Effector CD8-positive, alpha-beta T cell (primary cell): ENCODE measurements at regions not wholly inside any gene's neighbourhood (a gene's known extent, or its start where the extent isn't known, plus 50 kb on each side); places are given as distances from the start of the nearest gene placed in this dataset.
"Not testable (repeated sequence)": the region's sequence is repeated elsewhere in the genome, so short reads cannot be mapped to it uniquely, and the experiment has no call there.

Experiments used
- DNase-seq: peaks from one replicate; lab custom pipeline; 2025; lab: John Stamatoyannopoulos, UW

DNA sequence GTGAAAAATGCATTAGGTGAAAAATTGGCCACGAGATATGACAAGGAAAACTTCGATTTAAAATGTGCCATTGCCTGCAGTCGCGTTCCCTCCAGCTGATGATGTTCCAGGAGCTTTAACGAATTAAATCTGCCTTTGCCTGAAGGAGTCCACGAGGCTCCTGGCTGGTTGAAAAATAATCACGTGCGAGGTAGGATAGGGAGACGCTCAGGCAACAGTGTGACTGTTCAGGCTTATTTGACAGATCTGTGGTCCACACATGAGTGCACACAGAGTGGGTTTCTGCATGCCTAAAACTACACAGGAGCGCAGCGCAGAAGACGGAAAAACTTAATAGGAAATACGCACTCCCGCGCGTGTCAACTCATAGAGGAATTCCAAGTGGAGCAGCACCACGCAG, 204.0 kb upstream of the PITRM1 start:
- no peak for DNase-seq

DNA sequence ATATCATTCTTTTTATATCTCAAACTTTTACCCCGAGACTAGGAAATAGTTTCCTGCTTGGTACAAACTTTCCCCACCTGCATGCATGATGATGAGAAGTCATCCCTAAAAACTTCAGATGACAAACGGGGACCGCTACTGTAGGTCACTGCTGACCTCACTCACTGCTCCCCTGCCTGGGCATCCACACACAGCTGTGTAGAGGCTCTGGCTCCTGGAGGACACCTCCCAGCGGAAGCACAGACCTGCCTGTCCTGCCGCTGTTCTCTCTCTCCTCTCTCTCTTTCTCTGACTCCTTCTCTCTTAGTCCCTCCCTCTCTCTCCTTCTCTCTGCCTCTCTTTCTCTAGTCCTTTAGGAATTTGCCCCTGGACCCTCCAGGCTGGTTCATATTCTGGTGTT, 202.9 kb upstream of the PITRM1 start:
- DNase-seq, result no peak

DNA sequence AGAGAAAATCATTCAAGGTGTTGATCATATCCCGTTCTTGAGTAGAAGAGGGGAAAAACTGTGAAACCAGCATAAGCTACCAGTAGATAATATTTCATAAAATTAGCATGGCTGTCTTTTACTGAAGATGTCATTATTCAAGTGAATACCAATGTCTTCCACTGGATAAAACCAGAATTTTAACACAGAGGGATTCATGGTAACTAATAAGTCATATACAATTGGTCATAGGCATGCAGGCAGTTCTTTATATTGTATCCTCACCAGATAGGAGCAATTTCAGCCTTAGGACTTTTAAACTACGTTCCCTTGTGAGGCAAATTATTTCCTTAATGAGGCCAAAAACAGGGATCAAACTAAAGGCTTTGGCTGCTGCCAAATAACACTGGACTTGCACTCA, 202.3 kb upstream of the PITRM1 start:
- DNase-seq, result no peak

DNA sequence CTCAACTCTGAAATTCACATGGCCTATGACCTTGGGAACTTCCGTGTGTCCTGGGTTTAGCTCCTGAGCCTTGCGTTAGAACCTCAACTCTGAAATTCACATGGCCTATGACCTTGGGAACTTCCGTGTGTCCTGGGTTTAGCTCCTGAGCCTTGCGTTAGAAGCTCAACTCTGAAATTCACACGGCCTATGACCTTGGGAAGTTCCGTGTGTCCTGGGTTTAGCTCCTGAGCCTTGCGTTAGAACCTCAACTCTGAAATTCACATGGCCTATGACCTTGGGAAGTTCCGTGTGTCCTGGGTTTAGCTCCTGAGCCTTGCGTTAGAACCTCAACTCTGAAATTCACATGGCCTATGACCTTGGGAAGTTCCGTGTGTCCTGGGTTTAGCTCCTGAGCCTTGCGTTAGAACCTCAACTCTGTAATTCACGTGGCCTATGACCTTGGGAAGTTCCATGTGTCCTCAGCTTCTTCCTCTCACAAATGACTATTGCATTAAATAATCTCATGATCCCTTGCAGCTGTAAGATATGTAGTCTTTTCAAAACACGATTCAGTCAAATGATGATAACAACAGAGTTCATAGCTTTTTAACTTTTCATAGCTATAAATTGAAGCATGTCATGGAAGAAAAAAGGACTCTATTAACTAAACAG, 200.9 kb upstream of the PITRM1 start:
- DNase-seq, result not testable (repeated sequence)

DNA sequence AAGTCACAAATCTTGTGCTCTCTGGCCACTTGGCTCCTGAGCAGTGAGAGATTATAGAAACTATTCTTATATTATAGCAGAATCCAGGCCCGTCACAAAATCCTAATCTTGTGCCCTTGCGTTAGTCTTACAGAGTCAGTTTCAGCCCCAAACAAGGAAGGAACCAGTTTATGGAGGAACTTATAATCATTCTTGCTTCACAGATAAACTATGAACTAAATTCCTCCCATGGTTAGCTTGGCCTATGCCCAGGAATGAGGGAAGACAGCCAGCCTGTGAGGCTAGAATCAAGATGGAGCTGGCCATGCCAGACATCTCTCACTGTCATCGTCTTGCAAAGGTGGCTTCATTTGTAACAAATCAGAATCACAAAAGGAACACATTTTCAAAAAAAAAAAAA, 199.7 kb upstream of the PITRM1 start:
- no peak for DNase-seq

DNA sequence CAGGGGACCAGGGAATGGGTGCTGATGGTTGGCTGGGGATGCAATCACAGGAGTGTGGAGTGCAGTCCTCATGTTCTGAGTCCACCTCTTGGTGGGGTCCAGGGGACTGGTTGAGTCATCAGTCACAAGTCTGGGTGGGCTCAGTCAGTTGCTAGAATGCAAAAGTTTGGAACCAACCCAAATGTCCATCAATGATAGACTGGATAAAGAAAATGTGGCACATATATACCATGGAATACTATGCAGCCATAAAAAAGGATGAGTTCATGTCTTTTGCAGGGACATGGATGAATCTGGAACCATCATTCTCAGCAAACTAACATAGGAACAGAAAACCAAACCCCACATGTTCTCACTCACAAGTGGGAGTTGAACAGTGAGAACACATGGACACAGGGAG, 199.0 kb upstream of the PITRM1 start:
- not testable (repeated sequence) for DNase-seq

DNA sequence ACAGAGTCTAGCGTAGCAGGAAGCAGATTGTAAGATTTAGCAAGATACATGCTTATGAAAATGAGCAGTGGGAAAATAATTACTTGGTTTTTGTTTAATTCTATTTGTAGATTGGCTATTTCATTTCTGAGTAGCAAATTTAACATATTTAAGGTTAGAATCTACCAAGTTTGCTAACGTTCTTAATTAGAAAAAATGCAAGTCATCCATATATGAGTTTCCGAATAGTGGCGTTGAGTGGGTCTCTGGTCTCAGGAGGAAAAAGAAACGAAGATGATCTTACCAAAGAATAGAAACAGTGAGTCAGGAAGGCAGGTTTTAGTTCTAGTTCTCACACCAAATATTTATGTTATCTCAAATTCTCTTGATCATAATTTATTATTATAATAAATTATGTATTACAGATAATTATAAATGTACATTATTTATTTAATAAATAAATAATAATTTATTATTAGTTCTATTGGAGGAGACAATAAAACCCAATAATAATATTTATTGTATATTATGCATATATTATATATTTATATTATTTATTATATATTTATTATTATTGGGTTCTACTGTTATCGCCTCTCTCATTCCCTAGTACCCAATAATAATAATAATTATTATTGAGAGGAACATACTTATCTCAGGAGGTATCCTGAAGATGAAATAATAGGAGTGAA, 194.3 kb upstream of the PITRM1 start:
- no peak for DNase-seq

DNA sequence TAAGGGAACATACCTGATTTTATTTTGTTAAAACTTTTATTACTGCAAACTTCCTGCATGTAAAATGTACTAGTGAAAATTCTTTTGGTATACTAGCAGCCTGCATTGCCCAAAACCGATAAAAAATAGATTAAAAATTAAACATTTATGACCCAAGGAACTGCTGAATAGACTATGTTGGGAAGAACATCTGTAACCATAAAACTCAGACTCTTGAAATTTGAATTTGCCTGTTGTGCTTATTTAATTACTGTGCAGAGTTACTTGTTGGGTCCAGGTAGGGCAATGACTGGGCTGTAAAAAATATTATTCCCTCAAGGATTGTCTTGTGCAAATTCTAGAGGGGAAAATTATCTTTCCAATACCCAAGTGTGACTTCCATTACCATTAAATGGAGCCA, 193.5 kb upstream of the PITRM1 start:
- no peak for DNase-seq

DNA sequence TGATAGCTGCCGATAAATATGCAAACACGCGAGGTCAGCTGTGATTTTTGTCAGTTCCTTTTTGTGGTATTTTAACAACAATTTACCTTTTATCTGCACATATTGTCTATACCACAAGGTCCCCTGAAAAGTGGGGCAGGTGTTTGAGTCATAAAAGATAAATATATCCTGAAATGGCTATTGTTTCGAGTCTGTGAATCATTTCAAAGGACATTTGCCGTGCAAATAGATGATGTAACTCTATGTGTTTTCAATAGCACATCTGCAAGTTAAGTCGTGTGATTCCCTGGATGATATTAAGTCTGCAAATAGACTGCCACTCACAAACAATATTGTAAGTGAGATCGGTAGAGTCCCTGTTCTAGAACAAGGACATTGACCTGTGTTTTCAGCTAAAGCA, 193.0 kb upstream of the PITRM1 start:
- no peak for DNase-seq

DNA sequence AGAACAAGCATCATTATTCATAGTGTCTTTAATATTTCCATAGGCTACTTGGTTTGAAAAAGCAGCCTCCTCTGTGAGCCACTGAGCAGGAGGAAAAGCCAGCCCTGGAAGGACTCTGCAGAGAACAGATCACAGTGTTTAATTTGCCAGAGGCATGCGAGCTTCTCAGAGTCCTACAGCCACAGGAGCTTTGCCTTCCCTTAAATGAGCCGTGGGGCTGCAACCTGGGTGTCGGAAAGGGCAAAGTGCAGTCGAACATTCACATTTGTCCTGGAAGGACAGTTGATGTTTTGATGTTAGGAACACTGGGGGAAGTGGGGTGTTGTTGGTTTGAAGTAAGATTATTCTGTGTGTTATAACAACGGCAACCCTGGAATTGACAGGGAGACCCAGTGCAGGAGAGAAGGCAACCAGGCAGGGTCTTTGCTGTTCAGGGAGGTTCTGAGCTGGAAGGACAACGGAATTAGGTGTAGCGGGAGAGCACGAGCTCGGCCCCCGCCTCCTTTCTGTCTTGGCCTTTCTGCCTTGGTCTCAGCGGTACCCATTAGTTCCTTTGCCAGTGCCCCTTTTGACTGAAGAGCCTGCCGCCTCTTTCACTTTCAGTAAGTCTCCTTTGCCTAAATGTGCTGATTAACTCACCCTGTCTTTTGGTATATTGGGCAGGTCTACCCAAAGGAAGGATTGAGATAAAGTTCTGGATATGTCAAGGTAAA, 192.3 kb upstream of the PITRM1 start:
- DNase-seq, result no peak

DNA sequence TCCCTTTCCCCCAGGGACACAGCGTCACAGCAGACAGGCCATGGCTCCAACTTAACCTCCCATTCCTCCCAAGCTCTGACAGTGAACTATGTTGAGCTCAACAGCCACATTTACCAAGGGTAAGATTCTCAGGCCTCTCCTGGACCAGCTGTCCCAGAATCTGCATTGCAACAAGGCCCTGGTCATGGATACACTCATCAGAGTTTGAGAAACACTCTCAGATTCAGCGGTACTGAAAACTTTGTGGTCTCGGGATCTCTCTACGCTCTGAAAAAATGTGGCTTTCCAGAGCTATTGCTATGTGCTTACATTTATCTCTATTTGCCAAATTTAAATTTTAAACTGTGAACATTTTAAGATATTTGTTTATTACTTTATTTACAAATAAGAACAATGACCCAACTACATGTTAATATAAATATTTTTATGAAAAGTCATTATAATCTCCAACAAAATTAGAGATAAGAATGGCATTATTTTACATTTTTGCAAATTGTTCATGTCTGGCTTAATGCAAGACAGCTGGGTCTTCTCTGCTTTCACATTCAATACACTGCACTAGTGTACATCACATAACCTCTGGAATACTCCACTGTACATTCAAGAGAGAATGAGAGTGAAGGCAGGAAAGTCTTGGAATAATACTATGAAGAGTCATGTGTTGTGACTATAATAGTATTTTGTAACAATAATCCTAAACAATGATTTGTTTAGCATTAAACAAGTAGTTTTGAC, 190.9 kb upstream of the PITRM1 start:
- DNase-seq, result no peak

DNA sequence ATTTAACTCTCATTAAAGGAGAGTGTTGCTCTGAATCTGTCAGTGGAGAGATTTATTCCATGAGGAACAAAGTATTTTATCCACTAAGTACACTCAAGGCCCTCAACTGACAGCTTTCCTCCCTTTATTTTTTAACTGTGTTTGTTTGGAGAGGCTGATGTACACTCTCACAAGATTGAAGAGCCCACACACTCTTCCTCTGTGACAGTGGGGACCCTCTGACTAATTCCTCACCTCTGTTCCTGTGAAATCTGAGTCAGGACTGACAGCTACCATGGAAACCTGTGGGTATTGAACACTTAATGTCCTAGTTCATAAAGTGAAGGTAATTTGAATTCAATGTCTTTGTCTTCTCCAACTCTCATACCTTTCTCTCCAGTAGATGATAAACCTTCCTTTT, 189.8 kb upstream of the PITRM1 start:
- DNase-seq, result no peak

DNA sequence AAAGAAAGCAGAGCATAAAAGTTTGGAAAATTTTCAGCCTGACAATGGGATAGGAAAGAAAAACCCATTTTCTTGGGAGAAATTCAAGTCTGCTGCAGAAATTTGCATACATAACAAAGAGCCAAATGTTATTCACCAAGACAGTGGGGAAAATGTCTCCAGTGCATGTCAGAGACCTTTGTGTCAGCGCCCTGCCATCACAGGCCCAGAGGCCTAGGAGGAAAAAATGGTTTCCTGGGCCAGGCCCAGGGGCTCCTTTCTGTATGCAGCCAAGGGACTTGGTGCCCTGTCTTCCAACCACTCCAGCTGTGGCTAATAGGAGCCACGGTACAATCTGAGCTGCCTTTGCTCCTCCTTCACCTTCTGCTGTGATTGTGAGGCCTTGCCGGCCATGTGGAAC, 189.1 kb upstream of the PITRM1 start:
- DNase-seq, result no peak

DNA sequence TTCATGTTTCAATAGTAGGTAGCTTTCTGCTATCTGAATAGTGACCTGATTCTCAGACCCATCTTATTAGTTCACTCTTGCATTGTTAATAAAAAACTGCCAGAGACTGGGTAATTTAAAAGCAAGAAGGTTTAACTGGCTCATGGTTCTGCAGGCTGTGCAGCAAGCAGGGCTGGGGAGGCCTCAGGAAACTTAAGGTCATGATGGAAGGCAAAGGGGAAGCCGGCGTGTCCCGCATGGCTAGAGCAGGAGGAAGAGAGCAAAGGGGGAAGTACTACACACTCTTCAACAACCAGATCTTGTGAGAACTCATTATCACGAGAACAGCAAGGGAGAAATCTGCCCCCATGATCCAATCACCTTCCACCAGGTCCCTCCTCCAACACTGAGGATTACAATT, 185.2 kb upstream of the PITRM1 start:
- no peak for DNase-seq

DNA sequence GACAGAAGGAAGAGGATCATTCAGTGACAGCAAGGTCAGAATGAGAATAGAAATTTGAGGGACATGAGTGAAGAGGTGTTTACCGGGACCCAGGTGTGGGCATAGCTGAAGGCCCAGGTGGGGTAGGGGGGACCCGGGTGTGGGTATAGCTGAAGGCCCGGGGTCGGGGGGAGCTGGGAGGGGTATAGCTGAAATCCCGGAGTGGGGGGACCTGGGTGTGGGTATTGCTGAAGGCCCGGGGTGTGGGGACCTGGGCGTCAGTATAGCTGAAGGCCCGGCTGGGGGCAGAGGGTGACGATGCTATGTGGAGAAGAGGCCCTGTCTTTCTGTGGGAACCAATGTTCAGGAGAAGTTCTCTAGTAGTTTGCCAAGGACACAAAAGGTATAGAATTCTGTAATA, 183.0 kb upstream of the PITRM1 start:
- no peak for DNase-seq

DNA sequence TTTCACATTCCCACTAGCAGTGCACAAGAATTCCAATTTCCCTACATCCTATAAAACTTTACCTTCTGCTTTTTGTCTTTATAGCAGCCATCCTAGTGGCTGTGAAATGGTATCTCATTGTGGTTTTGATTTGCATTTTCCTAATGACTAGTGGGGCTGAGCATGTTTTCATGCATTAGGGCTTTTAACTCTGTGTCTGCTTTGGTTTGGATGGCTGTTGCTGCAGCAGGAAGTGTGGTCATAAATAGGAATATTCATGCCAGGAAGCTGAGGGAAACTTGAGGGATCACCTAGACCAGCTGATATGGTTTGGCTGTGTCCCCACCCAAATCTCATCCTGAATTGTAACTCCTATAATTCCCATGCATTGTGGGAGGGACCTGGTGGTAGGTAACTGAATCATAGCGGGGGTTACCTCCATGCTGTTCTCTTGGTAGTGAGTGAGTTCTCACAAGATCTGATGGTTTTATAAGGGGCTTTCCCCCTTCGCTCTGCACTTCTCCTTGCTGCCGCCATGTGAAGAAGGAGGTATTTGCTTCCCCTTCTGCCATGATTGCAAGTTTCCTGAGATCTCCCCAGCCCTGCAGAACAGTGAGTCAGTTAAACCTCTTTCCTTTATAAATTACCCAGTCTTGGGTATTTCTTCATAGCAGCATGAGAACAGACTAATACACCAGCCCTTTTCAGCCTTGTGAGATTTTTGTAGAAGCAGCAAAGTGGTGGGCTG, 181.8 kb upstream of the PITRM1 start:
- no peak for DNase-seq

DNA sequence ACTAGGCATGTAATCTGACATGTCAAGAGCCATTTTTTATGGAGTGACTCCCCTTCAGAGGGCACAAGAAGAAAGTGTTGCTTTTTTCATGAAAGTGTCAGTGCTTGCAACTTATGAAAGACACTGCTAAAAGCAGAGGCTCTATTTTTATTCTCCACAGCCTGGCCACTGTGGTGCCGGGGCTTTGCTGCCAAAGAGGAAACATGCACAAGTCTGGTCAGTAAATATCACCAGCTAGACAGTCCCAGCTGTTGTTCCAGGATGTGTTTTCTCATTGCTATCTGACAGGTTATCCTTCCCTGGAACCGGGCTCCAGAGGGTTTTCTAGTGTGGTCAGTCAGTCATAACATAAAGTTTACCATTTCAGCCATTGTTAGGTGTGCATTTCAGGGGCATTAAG, 180.7 kb upstream of the PITRM1 start:
- DNase-seq, result no peak

DNA sequence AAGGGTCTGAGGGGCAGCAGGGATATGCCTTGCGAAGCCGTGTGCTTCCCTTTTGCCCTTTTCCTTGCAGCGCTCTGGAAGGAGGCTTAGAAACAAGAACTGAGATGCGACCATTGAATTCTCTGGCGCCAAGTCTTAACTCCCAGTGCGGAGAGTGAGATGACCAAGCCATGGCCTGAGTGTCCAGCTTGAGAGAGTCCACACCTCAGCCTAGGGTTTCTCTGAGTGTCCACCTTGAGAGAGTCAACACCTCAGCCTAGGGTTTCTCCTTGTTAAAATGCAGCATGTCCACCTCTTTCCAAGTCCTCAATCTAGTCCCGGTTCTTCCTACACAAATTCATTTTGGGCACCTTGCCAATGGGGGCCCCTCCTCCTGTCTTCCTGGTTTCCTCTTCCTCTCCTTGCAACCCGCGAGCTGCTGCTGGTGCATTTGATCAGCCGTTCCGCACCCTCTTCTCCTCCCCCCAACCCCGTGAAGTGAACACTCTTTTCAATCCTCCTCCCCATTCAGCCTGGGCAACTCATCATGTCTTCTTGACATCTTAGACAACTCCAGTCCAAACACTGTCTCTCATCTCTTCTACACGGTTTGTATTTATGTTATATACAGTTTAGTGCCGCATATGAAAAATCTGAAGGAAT, 178.2 kb upstream of the PITRM1 start:
- DNase-seq, result no peak

DNA sequence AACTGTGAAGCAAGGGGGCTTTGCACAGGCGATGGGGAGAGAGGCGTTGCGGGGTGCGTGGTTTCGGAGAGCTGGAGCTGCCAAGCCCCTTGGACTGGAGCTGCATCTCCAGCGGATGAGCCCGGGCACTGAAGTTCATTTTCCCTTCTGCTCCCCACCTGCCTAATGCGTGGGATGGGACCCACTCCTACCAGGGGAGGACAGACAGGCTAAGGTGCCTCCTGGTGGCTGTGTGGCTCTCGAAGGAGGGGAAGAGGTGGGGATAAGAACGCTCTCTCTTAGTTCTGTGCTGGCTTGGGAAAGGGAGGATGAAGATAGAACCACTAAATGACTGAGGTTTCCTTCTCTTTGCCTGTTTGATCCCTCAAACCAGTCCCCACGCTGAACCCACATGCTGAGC, 177.6 kb upstream of the PITRM1 start:
- DNase-seq, result no peak

DNA sequence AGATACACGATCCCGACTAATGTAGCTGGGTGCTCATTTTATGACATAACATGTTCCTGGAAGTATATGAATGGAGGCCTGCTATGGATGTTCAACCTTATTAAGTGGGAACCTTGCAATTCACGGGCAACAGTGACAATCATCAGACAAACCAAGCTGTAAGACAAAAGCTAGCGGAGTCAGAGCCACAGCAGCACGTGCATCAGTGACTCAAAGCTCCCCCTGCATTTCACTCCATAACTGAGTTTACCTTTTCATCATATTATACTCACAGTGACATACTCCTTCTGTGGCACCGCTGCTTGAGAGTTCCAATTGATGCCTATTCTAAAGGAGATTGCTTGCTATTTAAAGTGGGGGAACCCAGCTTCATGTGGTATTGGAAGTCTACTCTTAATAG, 176.0 kb upstream of the PITRM1 start:
- no peak for DNase-seq

DNA sequence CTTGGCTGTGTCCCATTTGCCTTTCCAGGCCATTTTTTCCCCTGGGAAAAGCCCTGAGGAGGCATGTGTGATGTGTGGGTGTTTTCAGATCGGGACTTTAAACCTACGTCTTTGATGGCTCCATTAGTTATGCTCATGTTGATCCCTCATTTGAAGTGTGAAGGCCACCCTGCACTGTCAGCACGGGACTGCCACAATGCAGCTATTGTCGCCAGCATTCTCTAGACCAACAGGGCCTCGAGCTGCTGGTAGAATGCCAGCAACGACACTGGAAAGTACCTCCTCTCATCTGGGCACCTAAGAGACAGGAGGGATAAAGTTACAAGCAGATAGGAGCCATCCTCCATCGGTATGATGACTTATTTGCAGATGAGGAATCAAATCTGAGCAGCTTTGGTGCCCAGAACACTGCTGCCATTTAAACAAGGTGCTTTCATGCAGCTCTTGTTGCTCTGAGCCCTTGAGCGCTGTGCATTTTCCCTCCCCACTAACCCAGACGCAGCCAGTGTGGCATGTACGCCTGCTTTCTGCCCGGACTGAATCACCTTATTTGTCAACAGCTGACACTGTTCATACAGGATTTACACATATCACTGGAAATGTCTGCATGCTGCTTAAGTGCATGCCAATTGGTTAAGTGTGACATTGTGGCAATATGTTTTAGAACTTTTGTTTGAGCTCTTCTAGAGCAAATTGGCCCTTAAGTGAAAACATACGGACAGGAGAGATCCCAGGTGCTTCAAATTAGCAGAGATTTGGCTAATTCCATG, 175.0 kb upstream of the PITRM1 start:
- no peak for DNase-seq
